HFFc6 (cell line): ENCODE measurements at regions not wholly inside any gene's neighbourhood (a gene's known extent, or its start where the extent isn't known, plus 50 kb on each side); places are given as distances from the start of the nearest gene placed in this dataset.
"Not testable (repeated sequence)": the region's sequence is repeated elsewhere in the genome, so short reads cannot be mapped to it uniquely, and the experiment has no call there.

ENCODE experiments used
- DNase-seq: peaks from one replicate; pipeline ENCODE4 v3.0.0-alpha.2; 2018
- H3K27ac Mint-ChIP-seq: 2 replicates; pipeline ENCODE4 v1.8.0; 2020; ENCODE audit warnings: mild to moderate bottlenecking, mixed read lengths
- H3K27me3 Mint-ChIP-seq: 2 replicates; pipeline ENCODE4 v1.8.0; 2021; ENCODE audit warnings: mild to moderate bottlenecking, moderate library complexity, mixed read lengths; ENCODE audit not compliant: insufficient read depth
- H3K36me3 Mint-ChIP-seq: 2 replicates; pipeline ENCODE4 v1.8.0; 2021; ENCODE audit warnings: low read depth, mixed read lengths
- H3K4me1 Mint-ChIP-seq: 2 replicates; pipeline ENCODE4 v1.8.0; 2020; ENCODE audit warnings: low read depth, mixed read lengths
- H3K4me3 Mint-ChIP-seq: 2 replicates; pipeline ENCODE4 v1.8.0; 2020; ENCODE audit warnings: mild to moderate bottlenecking, moderate library complexity, mixed read lengths
- H3K9me3 Mint-ChIP-seq: 2 replicates; pipeline ENCODE4 v1.8.0; 2020; ENCODE audit warnings: mild to moderate bottlenecking, mixed read lengths
- CTCF ChIP-seq: fragments of 200-600 bp; sonication (generic); IDR thresholded peaks from 2 replicates; pipeline ENCODE4 v1.5.0; 2021; ENCODE audit warnings: antibody characterized with exemption, mild to moderate bottlenecking

GRCh38 chr1:24248859-24249258, 61.8 kb upstream of the IFNLR1 start:
- Mint-ChIP-seq H3K4me3 (no peak overlapping the region), H3K36me3 (no peaks in the 10 kb centered on the region), H3K4me1 (peaks cover 7% of the 10 kb centered on the region; the same call in 1 of the 2 replicates), H3K27me3 (peaks cover 8% of the 10 kb centered on the region), H3K27ac (no peak overlapping the region), H3K9me3 (no peaks in the 10 kb centered on the region)
- DNase-seq, result no peak
- TF ChIP-seq CTCF, result no peak

GRCh38 chr1:24247337-24247736, 60.2 kb upstream of the IFNLR1 start:
- not testable (repeated sequence) for H3K4me3 Mint-ChIP-seq, H3K27ac Mint-ChIP-seq, DNase-seq, H3K27me3 Mint-ChIP-seq, H3K36me3 Mint-ChIP-seq, H3K9me3 Mint-ChIP-seq, H3K4me1 Mint-ChIP-seq

GRCh38 chr1:24244519-24245268, 57.6 kb upstream of the IFNLR1 start:
- Mint-ChIP-seq H3K4me1 (no peaks in the 10 kb centered on the region), H3K4me3 (no peak overlapping the region), H3K9me3 (no peaks in the 10 kb centered on the region), H3K36me3 (no peaks in the 10 kb centered on the region), H3K27ac (no peak overlapping the region), H3K27me3 (peaks cover 13% of the 10 kb centered on the region)
- TF ChIP-seq CTCF, result no peak
- no peak for DNase-seq

- no peak overlapping the region for H3K4me3 Mint-ChIP-seq
- no peak for DNase-seq
- H3K4me1 Mint-ChIP-seq, result peaks cover 18% of the 10 kb centered on the region
- peaks cover 28% of the 10 kb centered on the region for H3K27me3 Mint-ChIP-seq
- peaks cover 4% of the 10 kb centered on the region; the same call in 1 of the 2 replicates for H3K9me3 Mint-ChIP-seq
- H3K36me3 Mint-ChIP-seq, result no peaks in the 10 kb centered on the region; the same call in 1 of the 2 replicates
- H3K27ac Mint-ChIP-seq, result no peak overlapping the region
- TF ChIP-seq CTCF, result no peak
Measured at GRCh38 chr1:24237750-24238395, 50.8 kb upstream of the IFNLR1 start.

GRCh38 chr1:24236789-24237371, 49.8 kb upstream of the IFNLR1 start:
- Mint-ChIP-seq H3K36me3 (no peaks in the 10 kb centered on the region; the same call in 1 of the 2 replicates), H3K4me1 (peaks cover 18% of the 10 kb centered on the region), H3K9me3 (peaks cover 4% of the 10 kb centered on the region; the same call in 1 of the 2 replicates), H3K4me3 (no peak overlapping the region), H3K27ac (no peak overlapping the region; the same call in 1 of the 2 replicates), H3K27me3 (peaks cover 28% of the 10 kb centered on the region)
- peak; percentile 41 for DNase-seq
- no peak for TF ChIP-seq CTCF
